Thoracic aorta (tissue), 2 donors: ENCODE measurements at regions not wholly inside any gene's neighbourhood (a gene's known extent, or its start where the extent isn't known, plus 50 kb on each side); places are given as distances from the start of the nearest gene placed in this dataset.
"Not testable (repeated sequence)": the region's sequence is repeated elsewhere in the genome, so short reads cannot be mapped to it uniquely, and the experiment has no call there.

Experiments used
- ATAC-seq: fragments of 150-250 bp; one replicate; pipeline ENCODE4 v1.8.0; 2017; ENCODE audit warnings: low read depth; ENCODE audit not compliant: insufficient number of reproducible peaks, low FRiP score
- DNase-seq: peaks from one replicate; pipeline ENCODE4 v3.0.0-alpha.2; 2020; ENCODE audit warnings: low spot score
- H3K27ac ChIP-seq, 2 donors: fragments of 200-600 bp; sonication (generic); 1 replicate in 1 of 2; 2 replicates in 1 of 2; pipeline ENCODE4 v1.5.1; 2016; ENCODE audit warnings: mild to moderate bottlenecking in 2 of 2, moderate library complexity in 2 of 2
- H3K27me3 ChIP-seq: fragments of 200-600 bp; sonication (generic); replicated peaks from 2 replicates; pipeline ENCODE4 v1.6.0; 2016; ENCODE audit warnings: mild to moderate bottlenecking; ENCODE audit not compliant: insufficient read depth
- H3K36me3 ChIP-seq: fragments of 200-600 bp; sonication (generic); one replicate; pipeline ENCODE4 v1.5.1; 2016
- H3K4me1 ChIP-seq, 2 donors: fragments of 200-600 bp; sonication (generic); 1 replicate in 1 of 2; 2 replicates in 1 of 2; pipeline versions ENCODE4 v1.5.1 to v1.6.0; 2016; ENCODE audit warnings: low read depth in 2 of 2, mild to moderate bottlenecking in 1 of 2; ENCODE audit not compliant: control insufficient read depth in 1 of 2
- H3K4me3 ChIP-seq: fragments of 200-600 bp; sonication (generic); 2 replicates; pipeline ENCODE4 v1.5.1; 2016; ENCODE audit warnings: mild to moderate bottlenecking
- H3K9me3 ChIP-seq: fragments of 200-600 bp; sonication (generic); 2 replicates; pipeline ENCODE4 v1.5.1; 2016
- CTCF ChIP-seq: fragments of 200-600 bp; sonication (generic); IDR thresholded peaks from one replicate; pipeline ENCODE4 v1.5.1; 2019; ENCODE audit warnings: antibody characterized with exemption

GRCh38 chr7:142571581-142571980, 177.7 kb upstream of the PRSS1 start:
- no peak overlapping the region for H3K27ac ChIP-seq
- no peaks in the 10 kb centered on the region for H3K27me3 ChIP-seq
- H3K4me3 ChIP-seq: no peak overlapping the region
- DNase-seq: no peak
- no peak for TF ChIP-seq CTCF
- no peaks in the 10 kb centered on the region for H3K36me3 ChIP-seq
- ATAC-seq: no peak
- no peaks in the 10 kb centered on the region for H3K4me1 ChIP-seq
- no peaks in the 10 kb centered on the region for H3K9me3 ChIP-seq

- no peaks in the 10 kb centered on the region for H3K4me1 ChIP-seq
- H3K4me3 ChIP-seq: no peak overlapping the region
- no peaks in the 10 kb centered on the region for H3K27me3 ChIP-seq
- no peak for TF ChIP-seq CTCF
- H3K27ac ChIP-seq: no peak overlapping the region
- DNase-seq (no peak), ATAC-seq (no peak)
- H3K9me3 ChIP-seq: no peaks in the 10 kb centered on the region
- H3K36me3 ChIP-seq: no peaks in the 10 kb centered on the region
Measured at GRCh38 chr7:142569851-142570250, 179.4 kb upstream of the PRSS1 start.

- Histone ChIP-seq H3K4me3 (no peak overlapping the region), H3K4me1 (no peaks in the 10 kb centered on the region), H3K27me3 (no peaks in the 10 kb centered on the region), H3K36me3 (no peaks in the 10 kb centered on the region), H3K9me3 (no peaks in the 10 kb centered on the region), H3K27ac (no peak overlapping the region)
- no peak for DNase-seq
- no peak for TF ChIP-seq CTCF
- peak; percentile 79 for ATAC-seq
Measured at GRCh38 chr7:142568435-142569097, 180.7 kb upstream of the PRSS1 start.

- no peak overlapping the region for H3K4me3 ChIP-seq
- no peak for TF ChIP-seq CTCF
- H3K27me3 ChIP-seq: no peaks in the 10 kb centered on the region
- H3K36me3 ChIP-seq: no peaks in the 10 kb centered on the region
- no peaks in the 10 kb centered on the region for H3K4me1 ChIP-seq
- no peak for ATAC-seq
- no peaks in the 10 kb centered on the region for H3K9me3 ChIP-seq
- no peak overlapping the region for H3K27ac ChIP-seq
- no peak for DNase-seq
Measured at GRCh38 chr7:142567201-142568075, 181.8 kb upstream of the PRSS1 start.

GRCh38 chr7:142566271-142566670, 183.0 kb upstream of the PRSS1 start:
- no peaks in the 10 kb centered on the region for H3K36me3 ChIP-seq
- no peak for DNase-seq
- no peak for ATAC-seq

GRCh38 chr7:142564125-142564524, 185.1 kb upstream of the PRSS1 start:
- not testable (repeated sequence) for H3K27me3 ChIP-seq, ATAC-seq, H3K27ac ChIP-seq, DNase-seq, H3K36me3 ChIP-seq, H3K4me1 ChIP-seq, H3K4me3 ChIP-seq, H3K9me3 ChIP-seq

More at GRCh38 chr7:142566271-142566670, 183.0 kb upstream of the PRSS1 start:
- H3K27ac ChIP-seq: no peak overlapping the region
- no peak for TF ChIP-seq CTCF
- no peaks in the 10 kb centered on the region for H3K9me3 ChIP-seq
- no peaks in the 10 kb centered on the region for H3K4me1 ChIP-seq
- H3K4me3 ChIP-seq: no peak overlapping the region
- H3K27me3 ChIP-seq: no peaks in the 10 kb centered on the region
